Testis (tissue), 2 donors: ENCODE measurements at regions not wholly inside any gene's neighbourhood (a gene's known extent, or its start where the extent isn't known, plus 50 kb on each side); places are given as distances from the start of the nearest gene placed in this dataset.

Experiments
- DNase-seq: peaks from one replicate; pipeline ENCODE4 v3.0.0-alpha.2; 2019
- H3K27ac ChIP-seq, 2 donors: fragments of 200-600 bp; sonication (generic); one replicate each; pipeline ENCODE4 v1.5.1; 2019
- H3K27me3 ChIP-seq: fragments of 200-600 bp; sonication (generic); one replicate; pipeline ENCODE4 v1.5.1; 2019
- H3K36me3 ChIP-seq: fragments of 200-600 bp; sonication (generic); one replicate; pipeline ENCODE4 v1.5.1; 2017; ENCODE audit warnings: low read depth; ENCODE audit errors: missing control alignments
- H3K4me1 ChIP-seq: fragments of 200-600 bp; sonication (generic); one replicate; pipeline ENCODE4 v1.5.1; 2019
- H3K4me3 ChIP-seq, 2 donors: fragments of 200-600 bp; sonication (generic); one replicate each; pipeline ENCODE4 v1.5.1; 2017 to 2019
- H3K9me3 ChIP-seq: fragments of 200-600 bp; sonication (generic); one replicate; pipeline ENCODE4 v1.5.1; 2017
- POLR2A ChIP-seq: fragments of 450-650 bp; IDR thresholded peaks from one replicate; pipeline ENCODE4 v1.6.1; 2017; ENCODE audit warnings: antibody characterized with exemption, mild to moderate bottlenecking, moderate library complexity
- WGBS, 2 donors: methylation state at CpG; one replicate each; pipeline ENCODE4 v1.1.5; 2018; 5-methylcytosine and 5-hydroxymethylcytosine counted together
- intact Hi-C: fragments of 100-400 bp; cut with DNase I; formaldehyde crosslinking; loops from one replicate; pipeline ENCODE4 v1.15.1; 2023; ENCODE audit warnings: low total_unique reads
- TF ChIP-seq, protein P1 (sequence below), 3 experiments: fragments of 450-650 bp in 2 of 3; fragments of 200-600 bp in 1 of 3; sonication (generic) in 1 of 3; IDR thresholded peaks; one replicate each; pipeline ENCODE4 v1.5.1; 2016 to 2019; ENCODE audit warnings: antibody characterized with exemption in 3 of 3, mild to moderate bottlenecking in 2 of 3, moderate library complexity in 1 of 3

DNA sequence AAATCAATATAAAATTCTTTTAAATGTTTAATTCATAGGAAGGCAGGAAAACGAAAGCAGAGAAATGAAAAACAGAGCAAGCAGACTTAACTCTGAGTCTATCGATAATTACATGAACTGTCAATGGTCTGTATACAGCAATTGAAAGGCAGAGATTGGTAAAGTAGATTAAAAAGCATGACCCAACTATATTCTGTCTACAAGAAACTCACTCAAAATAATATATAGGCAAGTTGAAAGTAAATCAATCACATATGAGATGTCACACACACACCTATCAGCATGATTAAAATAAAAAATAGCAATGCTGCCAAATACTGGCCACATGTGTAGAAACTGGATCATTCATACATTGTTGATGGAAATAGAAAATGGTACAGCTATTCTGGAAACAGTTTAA lies 136.4 kb upstream of the CYP1B1 start:
- no peaks in the 10 kb centered on the region for H3K27me3 ChIP-seq
- H3K27ac ChIP-seq: no peak overlapping the region
- no peaks in the 10 kb centered on the region for H3K36me3 ChIP-seq
- 91 to 99% methylated on average over 2 of the region's 2 CpGs for WGBS, 2 donors
- no peaks in the 10 kb centered on the region for H3K4me1 ChIP-seq
- intact Hi-C loops: no loop called here
- H3K9me3 ChIP-seq: no peaks in the 10 kb centered on the region
- no peak for DNase-seq
- TF ChIP-seq POLR2A: no peak
- TF ChIP-seq, protein P1, sequence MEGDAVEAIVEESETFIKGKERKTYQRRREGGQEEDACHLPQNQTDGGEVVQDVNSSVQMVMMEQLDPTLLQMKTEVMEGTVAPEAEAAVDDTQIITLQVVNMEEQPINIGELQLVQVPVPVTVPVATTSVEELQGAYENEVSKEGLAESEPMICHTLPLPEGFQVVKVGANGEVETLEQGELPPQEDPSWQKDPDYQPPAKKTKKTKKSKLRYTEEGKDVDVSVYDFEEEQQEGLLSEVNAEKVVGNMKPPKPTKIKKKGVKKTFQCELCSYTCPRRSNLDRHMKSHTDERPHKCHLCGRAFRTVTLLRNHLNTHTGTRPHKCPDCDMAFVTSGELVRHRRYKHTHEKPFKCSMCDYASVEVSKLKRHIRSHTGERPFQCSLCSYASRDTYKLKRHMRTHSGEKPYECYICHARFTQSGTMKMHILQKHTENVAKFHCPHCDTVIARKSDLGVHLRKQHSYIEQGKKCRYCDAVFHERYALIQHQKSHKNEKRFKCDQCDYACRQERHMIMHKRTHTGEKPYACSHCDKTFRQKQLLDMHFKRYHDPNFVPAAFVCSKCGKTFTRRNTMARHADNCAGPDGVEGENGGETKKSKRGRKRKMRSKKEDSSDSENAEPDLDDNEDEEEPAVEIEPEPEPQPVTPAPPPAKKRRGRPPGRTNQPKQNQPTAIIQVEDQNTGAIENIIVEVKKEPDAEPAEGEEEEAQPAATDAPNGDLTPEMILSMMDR (IDR thresholded peaks at IDR 0.05): no peak
- no peak overlapping the region for H3K4me3 ChIP-seq

DNA sequence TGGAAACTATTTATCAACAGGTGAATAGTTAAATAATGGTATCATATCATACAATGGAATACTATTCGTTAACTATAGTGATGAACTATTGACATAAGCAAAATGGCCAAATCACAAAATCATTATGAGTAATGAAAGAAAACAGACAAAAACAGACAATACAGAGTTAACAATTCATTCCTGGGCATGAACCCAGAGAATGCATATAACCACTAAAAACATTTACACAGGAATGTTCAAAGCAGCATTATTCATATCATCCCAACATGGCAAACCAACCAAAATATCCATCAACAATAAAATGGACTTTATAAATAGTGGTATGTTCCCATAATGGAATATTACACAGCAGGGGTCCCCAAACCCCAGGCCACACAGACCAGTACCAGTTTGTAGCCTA lies 131.2 kb upstream of the CYP1B1 start:
- DNase-seq: no peak
- WGBS, 2 donors: 96 to 98% methylated on average over 1 of the region's 1 CpG
- H3K27ac ChIP-seq: no peak overlapping the region

DNA sequence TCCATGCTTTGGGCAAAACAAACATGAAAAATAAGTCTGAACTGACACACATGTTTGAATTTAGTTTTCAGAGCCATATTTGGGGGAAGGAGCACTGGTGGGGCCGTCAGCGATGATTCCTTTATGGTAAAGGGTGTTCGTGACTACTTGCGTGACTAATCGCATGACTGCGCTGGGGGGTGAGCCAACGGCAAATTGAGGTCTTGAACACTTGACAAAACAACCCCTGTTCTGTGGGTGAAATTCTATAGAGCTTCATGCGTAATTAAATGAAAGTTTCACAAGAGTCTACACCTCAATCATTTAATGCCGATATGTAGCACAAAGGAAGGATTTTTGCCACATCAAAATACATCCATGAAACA lies 127.5 kb upstream of the CYP1B1 start:
- TF ChIP-seq POLR2A: no peak
- TF ChIP-seq, protein P1 (IDR thresholded peaks at IDR 0.05): no peak
- intact Hi-C loops: no loop called here
- Histone ChIP-seq H3K27ac (no peak overlapping the region), H3K27me3 (no peaks in the 10 kb centered on the region), H3K36me3 (no peaks in the 10 kb centered on the region), H3K4me3 (no peak overlapping the region), H3K4me1 (no peaks in the 10 kb centered on the region), H3K9me3 (no peaks in the 10 kb centered on the region)
- no peak for DNase-seq
- WGBS, 2 donors: 97% methylated on average over 9 of the region's 9 CpGs

More for the DNA sequence above, 131.2 kb upstream of the CYP1B1 start:
- no peaks in the 10 kb centered on the region for H3K9me3 ChIP-seq
- no peaks in the 10 kb centered on the region for H3K36me3 ChIP-seq
- H3K4me1 ChIP-seq: no peaks in the 10 kb centered on the region
- intact Hi-C loops: no loop called here
- TF ChIP-seq POLR2A: no peak
- TF ChIP-seq, protein P1 (IDR thresholded peaks at IDR 0.05): no peak
- no peaks in the 10 kb centered on the region for H3K27me3 ChIP-seq
- no peak overlapping the region for H3K4me3 ChIP-seq

DNA sequence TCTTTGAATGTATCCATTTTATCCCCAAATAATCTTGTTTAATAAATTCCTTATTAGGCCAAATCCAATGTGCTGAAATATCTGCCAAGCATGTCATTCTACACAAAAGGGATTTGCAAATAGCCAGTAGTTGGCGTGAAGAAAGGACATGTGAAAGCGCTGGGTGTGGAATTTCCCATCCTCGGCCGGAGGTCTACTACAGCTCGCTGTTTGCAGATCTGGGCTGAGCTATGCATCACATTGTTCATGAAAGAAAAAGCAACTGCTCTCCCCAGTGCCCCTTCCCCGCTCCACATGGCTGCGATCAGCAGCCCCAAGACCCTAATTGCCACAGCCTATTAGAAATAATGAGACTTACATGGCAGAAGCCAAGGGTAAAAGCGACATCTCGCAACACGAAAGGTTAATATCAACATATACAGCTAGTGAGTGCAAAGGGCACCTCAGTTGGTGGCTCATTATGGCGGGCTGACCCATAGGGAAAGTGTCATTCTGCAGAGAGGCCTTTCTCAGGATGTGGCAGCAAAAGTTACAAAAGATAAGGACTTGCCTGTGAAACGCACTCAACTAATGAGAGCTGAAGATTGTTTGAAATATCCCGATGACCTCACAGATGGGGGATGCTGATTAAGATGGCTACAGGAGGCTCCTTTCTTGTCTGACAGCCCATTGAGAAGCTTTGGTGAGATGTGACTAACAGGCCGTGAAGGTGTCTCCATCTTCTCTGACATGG lies 126.9 kb upstream of the CYP1B1 start:
- H3K27me3 ChIP-seq: no peaks in the 10 kb centered on the region
- no peak for DNase-seq
- no peak overlapping the region for H3K4me3 ChIP-seq
- TF ChIP-seq, protein P1 (IDR thresholded peaks at IDR 0.05): no peak
- TF ChIP-seq POLR2A: no peak
- H3K27ac ChIP-seq: no peak overlapping the region
- intact Hi-C loops: no loop called here
- no peaks in the 10 kb centered on the region for H3K9me3 ChIP-seq
- H3K36me3 ChIP-seq: no peaks in the 10 kb centered on the region
- H3K4me1 ChIP-seq: peaks cover 3% of the 10 kb centered on the region
- 92 to 93% methylated on average over 14 of the region's 14 CpGs for WGBS, 2 donors

DNA sequence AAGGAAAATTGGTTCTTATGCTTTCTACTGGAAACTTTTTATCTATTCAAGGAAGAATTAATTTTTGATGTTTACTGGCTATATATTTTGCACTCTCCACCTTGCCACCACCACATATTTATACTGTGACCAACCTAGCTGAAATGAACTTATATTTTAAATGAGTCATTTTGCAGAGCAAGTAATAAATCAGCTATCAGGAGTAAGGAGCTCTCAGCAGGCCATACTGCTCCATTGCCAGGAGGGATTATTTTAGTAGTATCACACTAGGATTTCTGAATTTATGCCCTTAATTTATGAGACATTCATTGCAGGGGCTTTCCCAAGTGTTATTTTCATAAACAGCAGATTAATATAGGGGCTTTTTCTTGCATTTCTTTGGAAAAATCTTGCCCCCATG lies 125.8 kb upstream of the CYP1B1 start:
- H3K27me3 ChIP-seq: no peaks in the 10 kb centered on the region
- H3K4me3 ChIP-seq: no peak overlapping the region
- TF ChIP-seq, protein P1 (IDR thresholded peaks at IDR 0.05): no peak
- no peak for TF ChIP-seq POLR2A
- DNase-seq: no peak
- intact Hi-C loops: no loop called here
- H3K4me1 ChIP-seq: peaks cover 5% of the 10 kb centered on the region
- no peaks in the 10 kb centered on the region for H3K36me3 ChIP-seq
- no peaks in the 10 kb centered on the region for H3K9me3 ChIP-seq
- H3K27ac ChIP-seq: no peak overlapping the region
